GM12891 (cell line): ENCODE measurements at regions not wholly inside any gene's neighbourhood (a gene's known extent, or its start where the extent isn't known, plus 50 kb on each side); places are given as distances from the start of the nearest gene placed in this dataset.

Experiments used
- DNase-seq: peaks from one replicate; pipeline ENCODE4 v3.0.0; 2011; ENCODE audit warnings: low spot score; ENCODE audit not compliant: insufficient read length
- FAIRE-seq: peaks from 2 replicates; lab custom pipeline; 2011; peaks lifted over from hg19 to GRCh38; lab: Jason Lieb, UNC
- PAX5 ChIP-seq: IDR thresholded peaks from 2 replicates; pipeline ENCODE4 v1.6.1; 2011; ENCODE audit warnings: low read length, moderate library complexity, mild to moderate bottlenecking; ENCODE audit not compliant: insufficient read depth, severe bottlenecking
- POLR2A ChIP-seq: IDR thresholded peaks from 2 replicates; pipeline ENCODE4 v1.6.1; 2011; ENCODE audit warnings: low read depth, low read length, control low read depth
- POLR2AphosphoS5 ChIP-seq: IDR thresholded peaks from 2 replicates; pipeline ENCODE4 v1.6.1; 2011; ENCODE audit warnings: low read depth, low read length, control low read depth
- POU2F2 ChIP-seq: IDR thresholded peaks from 2 replicates; pipeline ENCODE4 v1.6.1; 2011; ENCODE audit warnings: low read depth, mild to moderate bottlenecking, control low read depth, low read length, moderate library complexity
- SPI1 ChIP-seq: IDR thresholded peaks from 2 replicates; pipeline ENCODE4 v1.6.1; 2011; ENCODE audit warnings: low read depth, low read length, control low read depth
- TAF1 ChIP-seq: IDR thresholded peaks from 2 replicates; pipeline ENCODE4 v1.6.1; 2011; ENCODE audit warnings: low read depth, low read length, control low read depth

DNA sequence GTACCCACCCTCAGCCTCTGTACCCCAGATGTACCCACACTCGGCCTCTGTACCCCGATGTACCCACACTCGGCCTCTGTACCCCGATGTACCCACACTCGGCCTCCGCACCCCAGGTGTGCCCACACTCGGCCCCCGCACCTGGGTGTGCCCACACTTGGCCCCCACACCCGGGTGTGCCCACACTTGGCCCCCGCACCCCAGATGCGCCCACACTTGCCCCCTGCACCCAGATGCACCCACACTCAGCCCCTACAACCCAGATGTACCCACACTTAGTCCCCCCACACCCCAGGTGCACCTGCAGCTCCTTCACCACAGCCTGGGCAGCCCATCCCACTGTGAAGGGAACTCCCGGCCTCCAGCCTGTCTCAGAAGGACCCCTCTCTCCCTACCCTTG, 69.7 kb downstream of the PEX11G start:
- DNase-seq, result no peak
- TF ChIP-seq PAX5 (no peak), POU2F2 (no peak), SPI1 (no peak), POLR2AphosphoS5 (no peak), TAF1 (no peak), POLR2A (no peak)
- no peak for FAIRE-seq

DNA sequence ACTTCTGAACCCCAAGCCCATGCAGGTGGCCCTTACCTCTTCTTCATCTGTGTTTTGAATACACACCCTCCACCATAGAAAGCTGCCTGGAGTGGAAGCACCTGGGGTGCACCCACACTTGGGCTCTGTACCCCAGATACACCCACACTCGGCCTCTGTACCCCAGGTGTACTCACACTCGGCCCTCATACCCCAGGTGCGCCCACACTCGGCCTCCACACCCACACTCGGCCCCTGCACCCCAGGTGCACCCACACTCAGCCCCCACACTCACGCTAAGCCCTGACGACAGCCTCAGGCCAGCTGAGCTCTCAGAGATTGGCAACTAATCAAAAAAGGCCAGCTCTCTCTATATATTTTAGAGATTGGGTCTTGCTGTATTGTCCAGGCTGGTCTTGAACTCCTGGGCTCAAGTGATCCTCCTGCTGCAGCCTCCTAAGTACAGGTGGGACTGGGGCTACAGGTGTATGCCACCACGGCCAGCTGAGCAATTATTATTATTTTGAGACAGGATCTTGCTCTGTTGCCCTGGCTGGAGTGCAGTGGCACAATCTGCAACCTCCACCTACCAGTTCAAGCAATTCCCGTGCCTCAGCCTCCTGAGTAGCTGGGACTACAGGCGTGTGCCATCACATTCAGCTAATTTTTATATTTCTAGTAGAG, 68.9 kb downstream of the PEX11G start:
- TF ChIP-seq TAF1 (no peak), PAX5 (no peak), POU2F2 (no peak), SPI1 (no peak), POLR2A (no peak), POLR2AphosphoS5 (no peak)
- DNase-seq, result no peak
- FAIRE-seq, result no peak

DNA sequence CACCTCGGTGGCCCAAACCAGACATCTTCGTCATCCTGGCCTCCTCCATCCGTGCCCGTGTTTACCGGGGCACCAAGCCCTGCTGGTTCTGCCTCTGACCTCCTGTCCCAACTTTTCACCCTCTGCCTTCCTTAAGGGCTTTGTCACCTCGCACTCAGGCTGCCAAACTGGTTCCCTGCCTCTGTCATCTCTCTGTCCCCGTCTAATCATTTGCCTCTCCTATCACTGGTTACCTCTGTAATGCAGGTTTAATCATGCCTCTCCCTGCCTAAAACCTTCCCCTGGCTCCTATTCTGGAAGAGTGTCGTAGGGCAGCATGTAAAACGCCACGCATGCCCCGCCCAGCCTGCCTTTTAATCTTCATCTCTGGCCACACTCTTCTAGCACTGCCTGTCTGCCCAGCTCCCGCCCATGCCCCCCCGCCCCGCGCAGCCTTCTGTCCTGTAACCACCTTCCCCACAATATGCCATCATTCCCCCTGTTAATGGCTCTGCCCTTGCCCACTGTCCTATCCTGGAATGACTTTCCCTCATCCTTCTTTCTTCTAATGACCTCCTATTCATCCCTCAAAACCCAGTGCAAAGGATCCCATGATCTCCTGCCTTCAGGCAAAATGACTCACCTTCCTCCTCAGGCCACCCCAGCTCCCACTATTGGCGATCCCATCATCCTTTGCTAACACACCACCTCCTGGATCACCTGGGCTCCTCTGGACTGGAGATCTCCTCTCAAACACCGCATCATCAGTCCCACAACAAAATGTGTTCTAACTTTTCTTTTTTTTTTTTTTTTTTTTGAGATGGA, 66.7 kb downstream of the PEX11G start:
- no peak for DNase-seq
- no peak for TF ChIP-seq POLR2A
- TF ChIP-seq TAF1, result no peak
- no peak for TF ChIP-seq POLR2AphosphoS5
- no peak for TF ChIP-seq SPI1
- TF ChIP-seq PAX5, result no peak
- no peak for TF ChIP-seq POU2F2
- FAIRE-seq, result no peak
